ENCODE measurements at regions not wholly inside any gene's neighbourhood (a gene's known extent, or its start where the extent isn't known, plus 50 kb on each side); places are given as distances from the start of the nearest gene placed in this dataset.

- 0 to 87% (median 65%) methylated on average over 1 of the region's 1 CpG for WGBS, 3 donors
- TF ChIP-seq EP300 (IDR thresholded peaks at IDR 0.05) (no peak), CTCF (IDR thresholded peaks at IDR 0.05) (no peak), POLR2A (IDR thresholded peaks at IDR 0.05) (no peak)
- no peak overlapping the region for H3K27ac ChIP-seq
- H3K4me1 ChIP-seq (ENCODE audit: insufficient read depth) = no peaks in the 10 kb centered on the region
- DNase-seq = no peak
- peaks cover 2% of the 10 kb centered on the region for H3K27me3 ChIP-seq
- intact Hi-C loops (cut with DNase I) = no loop called here
- H3K4me3 ChIP-seq = no peak overlapping the region
- H3K36me3 ChIP-seq = no peaks in the 10 kb centered on the region
- no peaks in the 10 kb centered on the region for H3K9me3 ChIP-seq
These were observed 1886.1 kb downstream of the PCDH9 start for GRCh38 chr13:65343898-65344663.

GRCh38 chr13:65342541-65343337, 1887.4 kb downstream of the PCDH9 start:
- intact Hi-C loops (cut with DNase I) = no loop called here
- no peak overlapping the region for H3K27ac ChIP-seq
- no peaks in the 10 kb centered on the region for H3K36me3 ChIP-seq
- no peak overlapping the region for H3K4me3 ChIP-seq
- H3K4me1 ChIP-seq (ENCODE audit: insufficient read depth) = no peaks in the 10 kb centered on the region
- H3K9me3 ChIP-seq = no peaks in the 10 kb centered on the region
- no peak for TF ChIP-seq EP300 (IDR thresholded peaks at IDR 0.05)
- TF ChIP-seq POLR2A (IDR thresholded peaks at IDR 0.05) = no peak
- TF ChIP-seq CTCF (IDR thresholded peaks at IDR 0.05) = no peak
- peaks cover 2% of the 10 kb centered on the region for H3K27me3 ChIP-seq
- DNase-seq = no peak

- Histone ChIP-seq H3K9me3 (no peaks in the 10 kb centered on the region), H3K27ac (no peak overlapping the region), H3K4me3 (no peak overlapping the region), H3K27me3 (peaks cover 2% of the 10 kb centered on the region), H3K36me3 (no peaks in the 10 kb centered on the region), H3K4me1 (ENCODE audit: insufficient read depth) (no peaks in the 10 kb centered on the region)
- no peak for TF ChIP-seq EP300 (IDR thresholded peaks at IDR 0.05)
- no peak for TF ChIP-seq CTCF (IDR thresholded peaks at IDR 0.05)
- TF ChIP-seq POLR2A (IDR thresholded peaks at IDR 0.05) = no peak
- DNase-seq = no peak
- intact Hi-C loops (cut with DNase I) = no loop called here
- WGBS, 3 donors = 63 to 77% (median 71%) methylated on average over 3 of the region's 3 CpGs
These were observed 1890.9 kb downstream of the PCDH9 start for GRCh38 chr13:65339241-65339640.

DNA sequence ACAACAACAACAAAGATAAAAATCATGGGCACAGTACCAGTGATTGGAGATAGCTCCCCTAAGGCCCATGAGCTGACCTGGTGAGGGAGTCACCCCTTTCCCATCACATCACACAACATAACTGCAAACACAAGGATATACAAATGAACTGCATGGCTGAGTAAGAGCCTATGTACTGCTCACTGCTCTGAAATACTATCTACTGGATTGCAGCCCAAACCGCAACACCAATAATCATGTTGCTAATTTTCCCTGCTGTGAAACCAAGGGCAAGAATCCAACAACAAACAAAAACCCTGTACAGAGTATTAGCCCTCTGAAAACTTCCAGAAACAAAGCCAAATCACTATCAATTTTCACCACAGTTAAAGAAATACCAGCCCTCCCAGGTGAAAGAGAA, 1893.2 kb downstream of the PCDH9 start:
- H3K36me3 ChIP-seq = no peaks in the 10 kb centered on the region
- no peak overlapping the region for H3K27ac ChIP-seq
- TF ChIP-seq CTCF (IDR thresholded peaks at IDR 0.05) (no peak), EP300 (IDR thresholded peaks at IDR 0.05) (no peak), POLR2A (IDR thresholded peaks at IDR 0.05) (no peak)
- peaks cover 2% of the 10 kb centered on the region for H3K27me3 ChIP-seq
- no peaks in the 10 kb centered on the region for H3K4me1 ChIP-seq (ENCODE audit: insufficient read depth)
- no peak for DNase-seq
- H3K4me3 ChIP-seq = no peak overlapping the region
- WGBS, 3 donors = 19 to 53% (median 43%) methylated on average over 1 of the region's 1 CpG
- intact Hi-C loops (cut with DNase I) = no loop called here
- H3K9me3 ChIP-seq = no peaks in the 10 kb centered on the region

Data from ovary (tissue), 7 donors.